GM23338 (cell line): ENCODE measurements at regions not wholly inside any gene's neighbourhood (a gene's known extent, or its start where the extent isn't known, plus 50 kb on each side); places are given as distances from the start of the nearest gene placed in this dataset.

Experiments
- ATAC-seq: fragments of 200-7000 bp; cut with Tn5 transposase; 3 replicates; pipeline ENCODE4 v1.9.1; 2020
- DNase-seq: peaks from one replicate; pipeline ENCODE4 v3.0.0-alpha.2; 2015; ENCODE audit warnings: low spot score
- H2AFZ ChIP-seq: fragments of 200-600 bp; sonication (generic); 2 replicates; pipeline ENCODE4 v1.8.0; 2016; ENCODE audit warnings: antibody characterized with exemption, mild to moderate bottlenecking, moderate library complexity
- H3F3A ChIP-seq: fragments of 200-600 bp; sonication (generic); replicated peaks from 2 replicates; pipeline ENCODE4 v1.8.0; 2017; ENCODE audit warnings: antibody characterized with exemption, mixed run types, low read depth
- H3K27ac ChIP-seq: fragments of 200-600 bp; sonication (generic); 2 replicates; pipeline ENCODE4 v1.6.1; 2016; ENCODE audit warnings: low read depth
- H3K27me3 ChIP-seq: fragments of 200-600 bp; sonication (generic); 2 replicates; pipeline ENCODE4 v1.8.0; 2016; ENCODE audit warnings: mild to moderate bottlenecking, mixed run types, moderate library complexity; ENCODE audit not compliant: insufficient read depth
- H3K36me3 ChIP-seq: fragments of 200-600 bp; sonication (generic); 2 replicates; pipeline ENCODE4 v1.8.0; 2016; ENCODE audit warnings: mild to moderate bottlenecking; ENCODE audit not compliant: insufficient read depth
- H3K4me1 ChIP-seq: fragments of 200-600 bp; sonication (generic); 2 replicates; pipeline ENCODE4 v1.8.0; 2016; ENCODE audit warnings: mild to moderate bottlenecking, moderate library complexity; ENCODE audit not compliant: insufficient read depth
- H3K4me2 ChIP-seq: fragments of 200-600 bp; sonication (generic); 2 replicates; pipeline ENCODE4 v1.7.1; 2017; ENCODE audit warnings: mixed run types
- H3K4me3 ChIP-seq: fragments of 200-600 bp; sonication (generic); 2 replicates; pipeline ENCODE4 v1.6.1; 2016; ENCODE audit warnings: mixed run types
- H3K79me2 ChIP-seq: fragments of 200-600 bp; sonication (generic); replicated peaks from 2 replicates; pipeline ENCODE4 v1.8.0; 2017; ENCODE audit warnings: mild to moderate bottlenecking; ENCODE audit not compliant: insufficient read depth
- H3K9me2 ChIP-seq: fragments of 200-600 bp; sonication (generic); 2 replicates; pipeline ENCODE4 v1.8.0; 2017; ENCODE audit not compliant: insufficient read depth
- H4K20me1 ChIP-seq: fragments of 200-600 bp; sonication (generic); replicated peaks from 2 replicates; pipeline ENCODE4 v1.8.0; 2017; ENCODE audit warnings: mild to moderate bottlenecking; ENCODE audit not compliant: insufficient read depth
- H3K27ac Mint-ChIP-seq: 2 replicates; pipeline ENCODE4 v1.8.0; 2020; ENCODE audit warnings: inconsistent platforms, mild to moderate bottlenecking, moderate library complexity, mixed read lengths
- H3K27me3 Mint-ChIP-seq: 3 replicates; pipeline ENCODE4 v1.8.0; 2022; ENCODE audit warnings: low read depth, mild to moderate bottlenecking, moderate library complexity, mixed read lengths, inconsistent platforms; ENCODE audit not compliant: insufficient read depth, poor library complexity
- H3K36me3 Mint-ChIP-seq: 3 replicates; pipeline ENCODE4 v1.8.0; 2021; ENCODE audit warnings: low read depth, mild to moderate bottlenecking, inconsistent platforms, moderate library complexity, mixed read lengths
- H3K4me1 Mint-ChIP-seq: 3 replicates; pipeline ENCODE4 v1.8.0; 2020; ENCODE audit warnings: mild to moderate bottlenecking, inconsistent platforms, mixed read lengths
- H3K4me3 Mint-ChIP-seq: 3 replicates; pipeline ENCODE4 v1.8.0; 2021; ENCODE audit warnings: moderate library complexity, mild to moderate bottlenecking, inconsistent platforms, mixed read lengths
- H3K9me3 Mint-ChIP-seq: 3 replicates; pipeline ENCODE4 v1.8.0; 2020; ENCODE audit warnings: moderate library complexity, mild to moderate bottlenecking, inconsistent platforms, mixed read lengths
- CTCF ChIP-seq, 2 experiments: fragments of 200-600 bp in 1 of 2; sonication (generic) in 1 of 2; conservative IDR thresholded peaks; 2 replicates each; pipeline versions ENCODE4 v1.5.1 to v1.6.1; 2016 to 2017; ENCODE audit warnings: antibody characterized with exemption in 2 of 2, low read depth in 2 of 2, mild to moderate bottlenecking in 2 of 2, moderate library complexity in 1 of 2
- EZH2 ChIP-seq: fragments of 200-600 bp; sonication (generic); IDR thresholded peaks from one replicate; pipeline ENCODE4 v1.8.0; 2017; ENCODE audit warnings: antibody characterized with exemption, mild to moderate bottlenecking, low read depth; ENCODE audit not compliant: unreplicated experiment
- REST ChIP-seq: IDR thresholded peaks from one replicate; pipeline ENCODE4 v1.6.1; 2018; ENCODE audit warnings: antibody characterized with exemption; ENCODE audit not compliant: unreplicated experiment
- STAT1 ChIP-seq: IDR thresholded peaks from one replicate; pipeline ENCODE4 v1.6.1; 2016; ENCODE audit warnings: antibody characterized with exemption; ENCODE audit not compliant: unreplicated experiment
- ZNF462 ChIP-seq: fragments of 250-450 bp; sonication (Bioruptor Pico); IDR thresholded peaks from 2 replicates; pipeline ENCODE4 v1.5.0; 2020; ENCODE audit warnings: mild to moderate bottlenecking, moderate library complexity

DNA sequence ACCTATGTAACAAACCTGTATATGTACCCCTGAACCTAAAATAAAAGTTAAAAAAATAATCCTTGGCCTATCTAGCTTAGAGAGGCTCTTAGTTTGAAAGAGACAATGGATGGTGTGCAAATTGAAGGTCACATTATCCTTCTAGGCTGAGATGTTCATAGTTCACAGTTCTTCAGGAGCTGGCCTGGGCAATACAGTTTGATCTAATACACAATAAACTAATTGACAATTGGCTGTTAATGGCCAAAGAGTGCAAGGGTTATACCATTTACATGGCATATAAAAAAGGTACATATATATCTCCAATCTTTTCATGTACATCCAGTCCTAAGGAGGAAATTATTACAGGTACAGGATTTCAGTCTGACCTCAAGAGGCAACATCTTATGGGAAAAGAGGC, 117.4 kb upstream of the NEDD9 start (continued):
- TF ChIP-seq REST (no peak), CTCF (conservative IDR thresholded peaks at IDR 0.05; ENCODE audit: low read depth in 2 of 2) (no peak), STAT1 (no peak)

DNA sequence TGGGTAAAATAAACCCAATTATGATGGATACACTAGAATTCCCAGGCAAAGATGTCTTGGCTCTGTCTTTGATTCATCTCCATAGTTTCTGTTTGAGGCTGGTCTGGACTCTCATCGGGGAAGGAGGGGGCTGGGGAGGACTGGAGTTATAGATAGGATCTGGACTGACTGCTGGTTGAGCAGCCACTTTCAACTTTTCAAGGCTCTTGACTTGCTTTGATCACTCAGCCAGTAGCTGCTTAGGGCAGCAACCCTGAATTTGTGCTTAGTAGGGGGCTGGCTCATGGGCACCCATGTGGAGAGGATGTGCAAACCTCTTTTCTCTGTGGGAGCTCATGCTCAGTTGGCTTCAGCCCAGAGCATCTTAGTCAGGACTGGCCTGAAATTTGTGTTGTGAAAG, 114.0 kb upstream of the NEDD9 start:
- H3K9me3 Mint-ChIP-seq = no peaks in the 10 kb centered on the region
- no peak for DNase-seq
- H3K4me1 Mint-ChIP-seq = no peaks in the 10 kb centered on the region
- TF ChIP-seq REST (no peak), ZNF462 (CRISPR knock-in tag) (no peak), CTCF (conservative IDR thresholded peaks at IDR 0.05; ENCODE audit: low read depth in 2 of 2) (no peak), EZH2 (no peak)

More for the DNA sequence above, 114.0 kb upstream of the NEDD9 start:
- H3F3A ChIP-seq = no peaks in the 10 kb centered on the region
- no peak overlapping the region for H3K4me3 ChIP-seq
- Mint-ChIP-seq H3K27ac (no peak overlapping the region), H3K27me3 (peaks cover 2% of the 10 kb centered on the region), H3K4me3 (no peak overlapping the region), H3K36me3 (no peaks in the 10 kb centered on the region)
- H3K27me3 ChIP-seq = no peaks in the 10 kb centered on the region
- no peaks in the 10 kb centered on the region for H3K36me3 ChIP-seq
- H2AFZ ChIP-seq = no peak overlapping the region
- H3K9me2 ChIP-seq = peaks cover 16% of the 10 kb centered on the region; the same call in 1 of the 2 replicates
- H3K4me1 ChIP-seq = no peaks in the 10 kb centered on the region
- H4K20me1 ChIP-seq = no peaks in the 10 kb centered on the region
- H3K79me2 ChIP-seq = no peaks in the 10 kb centered on the region
- no peak for ATAC-seq
- no peak overlapping the region for H3K4me2 ChIP-seq
- no peak overlapping the region for H3K27ac ChIP-seq
